ENCODE measurements at regions not wholly inside any gene's neighbourhood (a gene's known extent, or its start where the extent isn't known, plus 50 kb on each side); places are given as distances from the start of the nearest gene placed in this dataset.

DNA sequence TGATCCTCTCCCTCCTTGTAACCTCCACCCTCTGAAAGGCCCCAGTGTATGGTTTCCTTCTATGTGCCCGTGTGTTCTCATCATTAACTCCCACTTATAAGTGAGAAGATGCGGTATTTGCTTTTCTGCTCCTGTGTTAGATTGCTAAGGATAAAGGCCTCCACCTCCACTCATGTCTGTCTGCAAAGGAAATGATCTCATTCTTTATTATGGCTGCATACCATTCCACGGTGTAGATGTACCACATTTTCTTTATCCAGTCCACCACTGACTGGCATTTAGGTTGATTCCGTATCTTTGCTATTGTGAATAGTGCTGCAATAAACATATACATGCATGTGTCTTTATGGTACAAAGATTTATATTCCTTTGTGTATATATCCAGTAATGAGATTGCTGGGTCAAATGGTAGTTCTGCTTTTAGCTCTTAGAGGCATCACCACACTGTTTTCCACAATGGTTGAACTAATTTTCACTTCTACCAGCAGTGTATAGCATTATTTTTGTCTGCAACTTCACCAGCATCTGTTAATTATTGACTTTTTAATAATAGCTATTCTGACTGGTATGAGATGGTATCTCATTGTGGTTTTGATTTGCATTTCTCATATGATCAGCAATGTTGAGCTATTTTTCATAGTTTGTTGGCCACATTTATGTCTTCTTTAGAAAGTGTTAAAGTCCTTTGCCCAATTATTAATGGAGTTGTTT lies 1030.9 kb downstream of the FSTL5 start:
- DNase-seq (ENCODE audit: low spot score) = peak; percentile 67

DNA sequence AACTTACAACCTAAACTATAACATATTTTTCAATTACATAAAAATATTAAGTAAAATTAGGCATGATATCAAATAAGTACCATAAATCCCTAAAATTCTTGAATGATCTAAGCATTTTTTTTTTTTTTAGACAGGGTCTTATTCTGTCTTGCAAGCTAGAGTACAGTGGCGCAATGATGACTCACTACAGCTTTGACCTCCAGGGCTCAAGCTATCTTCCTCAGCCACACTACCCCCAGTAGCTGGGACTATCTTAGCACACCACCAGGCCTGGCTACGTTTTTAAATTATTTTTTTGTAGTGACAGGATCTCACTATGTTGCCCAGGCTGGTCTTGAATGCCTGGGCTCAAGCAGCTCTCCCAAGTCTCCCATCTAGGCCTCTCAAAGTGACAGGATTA lies 1042.3 kb downstream of the FSTL5 start:
- DNase-seq (ENCODE audit: low spot score) = no peak

DNA sequence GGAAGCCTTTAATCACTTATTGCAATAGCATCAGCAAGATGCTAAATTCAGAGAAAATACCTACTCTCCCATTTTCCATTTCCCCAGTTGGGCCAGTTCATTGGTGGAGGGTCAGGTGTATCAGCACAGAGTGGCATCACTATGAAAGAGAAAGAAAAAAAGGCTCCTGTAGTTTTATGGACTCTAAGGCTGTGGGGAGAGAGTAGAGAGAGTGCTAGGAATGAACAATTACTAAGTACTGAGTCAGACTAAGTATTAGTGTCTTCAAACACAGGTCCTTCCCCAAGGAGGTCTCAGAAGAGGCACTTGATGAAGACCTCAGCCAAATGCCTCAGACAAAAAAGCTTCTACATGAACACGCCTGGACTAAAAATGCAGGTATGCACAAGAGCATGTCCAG lies 1061.9 kb downstream of the FSTL5 start:
- DNase-seq (ENCODE audit: low spot score) = no peak

DNA sequence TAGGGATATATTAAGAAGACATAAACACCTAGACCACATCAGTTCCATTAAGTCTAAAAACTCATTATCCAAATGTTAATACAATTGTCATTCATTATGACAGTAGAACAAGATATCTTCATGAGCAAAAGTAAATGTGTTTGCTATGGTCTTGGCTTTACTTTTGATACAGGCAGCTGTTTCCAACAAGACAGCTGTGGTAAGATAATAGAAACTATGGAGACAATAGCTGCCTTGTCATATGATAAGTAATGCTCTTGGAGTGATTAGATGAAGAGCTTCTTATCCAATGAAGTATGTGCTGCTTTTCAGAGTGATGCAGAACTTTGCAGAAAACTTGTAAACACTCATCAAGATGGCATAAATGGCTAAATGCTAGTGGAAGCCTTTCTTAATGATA lies 1066.0 kb downstream of the FSTL5 start:
- no peak for DNase-seq (ENCODE audit: low spot score)

DNA sequence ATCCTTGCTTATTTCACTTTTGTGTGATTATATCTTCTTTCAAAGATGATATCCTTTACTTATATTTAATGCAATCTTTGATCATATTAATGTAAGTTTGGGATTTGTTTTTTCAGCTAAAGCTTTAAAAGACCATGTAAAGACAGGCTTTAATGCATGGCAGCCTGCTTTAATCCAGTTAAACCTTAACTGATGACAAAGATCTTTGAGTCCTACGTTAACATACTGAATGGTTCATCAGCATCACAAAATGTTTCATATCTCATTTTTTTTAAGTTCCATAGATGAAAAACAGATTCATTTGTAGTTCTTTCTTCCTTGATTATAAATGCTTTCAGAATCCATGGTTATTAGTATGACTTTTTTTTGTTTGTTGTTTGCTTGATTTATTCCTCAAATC lies 1102.8 kb downstream of the FSTL5 start:
- no peak for DNase-seq (ENCODE audit: low spot score)
